ENCODE measurements at regions not wholly inside any gene's neighbourhood (a gene's known extent, or its start where the extent isn't known, plus 50 kb on each side); places are given as distances from the start of the nearest gene placed in this dataset.
"Not testable (repeated sequence)": the region's sequence is repeated elsewhere in the genome, so short reads cannot be mapped to it uniquely, and the experiment has no call there.

DNA sequence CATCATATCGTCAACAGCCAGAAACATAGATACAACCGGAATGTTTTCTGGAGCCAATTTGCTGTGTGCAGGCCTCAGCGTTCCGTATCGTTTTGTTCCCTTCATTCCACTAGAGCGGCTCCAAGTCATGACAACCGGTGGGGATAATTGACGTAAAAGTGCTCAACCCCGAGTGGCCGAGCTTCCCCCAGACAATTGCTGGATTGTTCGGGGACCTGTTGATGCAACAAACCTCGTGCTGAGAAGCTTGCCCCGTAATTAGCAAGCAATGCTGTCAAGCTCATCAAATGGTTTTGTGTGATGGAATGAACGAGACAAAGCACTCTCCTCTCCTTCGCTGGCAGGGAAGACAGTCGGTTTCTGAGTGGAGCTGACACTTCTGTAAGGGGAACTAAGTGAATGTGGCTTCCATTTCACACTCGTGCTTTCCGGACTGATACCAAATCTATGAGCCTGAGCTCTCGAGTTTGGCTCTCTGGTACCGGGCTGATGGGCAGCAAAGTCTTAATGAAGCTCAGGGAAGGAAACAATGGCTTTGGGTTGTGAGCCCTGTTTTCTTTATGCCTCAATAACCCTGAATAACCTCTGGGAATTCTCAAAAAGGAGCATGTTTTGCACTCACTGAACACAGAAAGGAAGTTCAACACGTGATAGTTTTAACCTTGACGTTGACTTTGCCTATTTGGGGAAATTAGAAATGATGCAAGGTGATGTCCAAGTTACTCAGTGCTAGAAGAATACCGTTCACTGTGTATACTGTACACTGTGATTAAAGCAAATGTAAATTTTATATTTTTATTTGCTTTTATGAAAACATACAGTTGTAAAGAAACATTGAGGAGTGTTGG, 220.5 kb downstream of the BAMBI start:
- FAIRE-seq (no peak), DNase-seq (ENCODE audit: insufficient read length, low spot score) (no peak)
- TF ChIP-seq POLR2A (IDR thresholded peaks at IDR 0.05; ENCODE audit: low read depth, low read length), result no peak

- FAIRE-seq (no peak), DNase-seq (ENCODE audit: insufficient read length, low spot score) (no peak)
- no peak for TF ChIP-seq POLR2A (IDR thresholded peaks at IDR 0.05; ENCODE audit: low read depth, low read length)
Observed at GRCh38 chr10:28902215-28902614, 224.9 kb downstream of the BAMBI start.

DNA sequence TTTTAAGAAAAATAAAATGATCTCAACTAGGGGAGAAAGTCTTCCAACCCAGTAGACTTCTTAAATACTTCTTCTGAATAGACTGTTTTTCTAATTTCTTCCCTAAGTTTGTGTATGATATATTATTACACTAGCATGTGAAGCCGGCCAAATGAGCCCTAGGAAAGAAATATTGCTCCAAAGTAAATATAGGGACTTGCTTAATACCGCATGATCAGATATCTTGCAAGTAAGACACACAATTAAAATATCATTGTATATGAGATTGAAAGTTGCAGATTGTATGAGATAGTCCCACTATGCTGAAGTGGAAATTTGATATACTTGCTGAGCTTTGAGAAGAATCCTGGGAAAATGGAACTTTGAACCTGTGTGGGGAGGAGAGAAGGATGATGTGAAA, 225.7 kb downstream of the BAMBI start:
- DNase-seq (ENCODE audit: insufficient read length, low spot score) (no peak), FAIRE-seq (no peak)
- TF ChIP-seq POLR2A (IDR thresholded peaks at IDR 0.05; ENCODE audit: low read depth, low read length), result no peak

- DNase-seq (ENCODE audit: insufficient read length, low spot score) (no peak), FAIRE-seq (no peak)
- TF ChIP-seq POLR2A (IDR thresholded peaks at IDR 0.05; ENCODE audit: low read depth, low read length), result no peak
Observed at GRCh38 chr10:28903736-28904135, 226.4 kb downstream of the BAMBI start.

DNA sequence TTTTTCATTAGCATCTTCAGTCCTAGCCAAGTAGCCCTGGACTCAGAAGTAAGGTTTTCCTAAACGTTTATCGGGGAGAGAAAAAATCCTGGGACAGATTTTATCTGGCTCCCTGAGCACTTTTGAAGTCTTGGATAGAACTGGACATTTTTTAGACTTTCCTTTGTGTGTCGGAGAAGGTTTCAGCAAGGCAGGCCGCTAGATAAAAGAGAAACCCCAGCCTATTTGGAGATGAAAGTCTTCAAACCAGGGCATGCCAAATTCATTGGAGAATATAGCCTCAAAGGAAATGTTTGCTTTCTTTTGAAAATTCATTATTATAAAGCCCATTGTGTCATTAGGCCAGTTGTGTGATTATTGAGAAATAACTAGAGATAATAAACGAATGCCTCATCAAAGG, 228.1 kb downstream of the BAMBI start:
- FAIRE-seq (no peak), DNase-seq (ENCODE audit: insufficient read length, low spot score) (no peak)
- TF ChIP-seq POLR2A (IDR thresholded peaks at IDR 0.05; ENCODE audit: low read depth, low read length), result no peak

GRCh38 chr10:28906011-28906411, 228.7 kb downstream of the BAMBI start:
- FAIRE-seq, result no peak
- DNase-seq (ENCODE audit: insufficient read length, low spot score), result no peak
- no peak for TF ChIP-seq POLR2A (IDR thresholded peaks at IDR 0.05; ENCODE audit: low read depth, low read length)

- TF ChIP-seq POLR2A (IDR thresholded peaks at IDR 0.05; ENCODE audit: low read depth, low read length), result no peak
- DNase-seq (ENCODE audit: insufficient read length, low spot score) (no peak), FAIRE-seq (no peak)
Observed at GRCh38 chr10:28906415-28906814, 229.1 kb downstream of the BAMBI start.

DNA sequence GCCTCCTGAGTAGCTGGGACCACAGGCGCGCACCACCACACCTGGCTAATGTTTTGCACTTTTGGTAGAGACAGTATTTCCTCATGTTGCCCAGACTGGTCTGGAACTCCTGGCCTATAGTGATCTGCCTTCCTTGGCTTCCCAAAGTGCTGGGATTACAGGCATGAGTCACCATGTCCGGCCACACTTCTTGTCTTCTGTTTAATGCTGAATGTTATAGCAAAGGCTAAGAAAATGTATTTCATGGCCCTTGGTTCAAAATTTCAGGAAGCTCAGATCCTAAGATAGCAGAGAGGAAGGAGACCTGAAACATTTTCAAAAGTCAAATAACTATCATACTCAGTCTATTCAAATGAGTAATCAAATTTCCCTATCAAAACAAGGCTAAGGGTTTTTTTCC, 229.6 kb downstream of the BAMBI start:
- DNase-seq (ENCODE audit: insufficient read length, low spot score) (no peak), FAIRE-seq (peak; percentile 68)
- no peak for TF ChIP-seq POLR2A (IDR thresholded peaks at IDR 0.05; ENCODE audit: low read depth, low read length)

GRCh38 chr10:28909875-28910274, 232.6 kb downstream of the BAMBI start:
- no peak for FAIRE-seq

DNA sequence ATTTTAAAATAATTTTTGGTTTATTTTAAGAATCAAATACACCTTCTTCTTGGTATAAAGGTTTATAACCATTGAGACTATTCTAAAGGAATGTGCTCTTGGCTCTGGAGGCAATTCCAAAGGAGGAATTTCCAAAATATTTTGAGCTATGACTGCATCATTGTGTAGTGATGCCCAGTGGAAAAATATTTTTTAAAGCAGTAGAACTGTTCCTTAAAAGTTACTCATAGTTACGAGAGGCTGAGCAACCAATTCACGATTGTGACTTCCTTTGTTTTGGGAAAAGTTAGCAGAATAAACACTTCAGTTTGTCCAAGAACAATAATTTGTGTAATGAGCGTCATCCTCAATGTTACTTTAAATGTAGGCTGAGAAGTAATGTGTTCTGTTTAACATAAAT, 233.6 kb downstream of the BAMBI start:
- no peak for DNase-seq (ENCODE audit: insufficient read length, low spot score)
- FAIRE-seq, result no peak
- no peak for TF ChIP-seq POLR2A (IDR thresholded peaks at IDR 0.05; ENCODE audit: low read depth, low read length)

More at GRCh38 chr10:28909875-28910274, 232.6 kb downstream of the BAMBI start:
- no peak for TF ChIP-seq POLR2A (IDR thresholded peaks at IDR 0.05; ENCODE audit: low read depth, low read length)
- no peak for DNase-seq (ENCODE audit: insufficient read length, low spot score)

DNA sequence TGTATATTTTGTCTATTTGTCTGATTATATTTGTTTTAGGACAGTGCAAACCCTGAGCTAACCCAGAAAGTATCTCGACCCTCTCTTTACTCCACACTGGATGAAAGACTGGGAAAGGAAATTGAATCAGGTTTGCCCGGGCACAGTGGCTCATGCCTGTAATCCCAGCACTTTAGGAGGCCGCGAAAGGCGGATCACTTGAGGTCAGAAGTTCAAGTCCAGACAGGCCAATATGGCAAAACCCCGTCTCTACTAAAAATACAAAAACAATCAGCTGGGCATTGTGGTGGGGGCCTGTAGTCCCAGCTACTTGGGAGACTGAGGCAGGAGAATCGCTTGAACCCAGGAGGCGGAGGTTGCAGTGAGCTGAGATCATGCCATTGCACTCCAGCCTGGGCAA, 234.2 kb downstream of the BAMBI start:
- not testable (repeated sequence) for DNase-seq (ENCODE audit: insufficient read length, low spot score); FAIRE-seq

DNA sequence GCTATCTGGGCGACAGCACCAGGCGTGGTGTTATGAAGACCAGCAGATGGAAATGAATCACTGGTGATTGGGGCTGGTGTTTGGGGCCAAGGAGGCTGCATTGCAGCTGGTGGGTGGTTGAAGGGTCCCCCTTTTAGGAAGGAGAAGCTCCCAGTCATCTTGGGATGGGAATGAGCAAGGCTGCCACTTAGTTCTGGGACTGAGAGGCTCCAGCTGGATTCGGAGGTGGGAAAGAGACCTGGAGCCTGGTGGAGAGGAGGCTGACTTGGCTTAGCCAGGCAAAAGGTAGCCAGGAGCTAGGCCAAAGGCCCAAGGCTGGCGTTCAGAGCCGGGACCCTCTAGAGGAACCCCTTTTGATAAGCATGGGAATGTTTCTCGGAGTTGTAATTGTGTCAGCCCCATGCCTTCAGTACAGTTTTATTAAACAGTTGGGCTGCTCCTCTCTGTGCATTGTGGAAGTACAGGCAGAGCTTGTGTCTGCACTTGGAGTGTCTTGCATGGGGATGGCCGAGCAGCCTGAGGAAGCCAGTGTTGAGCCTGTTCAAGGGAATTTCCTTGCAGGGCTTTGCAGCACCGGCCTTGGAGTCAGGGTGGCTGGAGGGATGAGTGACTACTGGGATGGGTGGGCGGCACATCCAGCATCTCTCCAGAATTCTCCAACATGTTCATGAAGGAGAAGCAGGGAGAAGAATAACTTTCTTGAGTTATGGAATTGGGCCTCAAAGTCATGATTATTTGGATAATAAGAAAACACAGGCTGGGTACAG, 234.9 kb downstream of the BAMBI start:
- TF ChIP-seq POLR2A (IDR thresholded peaks at IDR 0.05; ENCODE audit: low read depth, low read length), result no peak
- no peak for FAIRE-seq
- no peak for DNase-seq (ENCODE audit: insufficient read length, low spot score)

DNA sequence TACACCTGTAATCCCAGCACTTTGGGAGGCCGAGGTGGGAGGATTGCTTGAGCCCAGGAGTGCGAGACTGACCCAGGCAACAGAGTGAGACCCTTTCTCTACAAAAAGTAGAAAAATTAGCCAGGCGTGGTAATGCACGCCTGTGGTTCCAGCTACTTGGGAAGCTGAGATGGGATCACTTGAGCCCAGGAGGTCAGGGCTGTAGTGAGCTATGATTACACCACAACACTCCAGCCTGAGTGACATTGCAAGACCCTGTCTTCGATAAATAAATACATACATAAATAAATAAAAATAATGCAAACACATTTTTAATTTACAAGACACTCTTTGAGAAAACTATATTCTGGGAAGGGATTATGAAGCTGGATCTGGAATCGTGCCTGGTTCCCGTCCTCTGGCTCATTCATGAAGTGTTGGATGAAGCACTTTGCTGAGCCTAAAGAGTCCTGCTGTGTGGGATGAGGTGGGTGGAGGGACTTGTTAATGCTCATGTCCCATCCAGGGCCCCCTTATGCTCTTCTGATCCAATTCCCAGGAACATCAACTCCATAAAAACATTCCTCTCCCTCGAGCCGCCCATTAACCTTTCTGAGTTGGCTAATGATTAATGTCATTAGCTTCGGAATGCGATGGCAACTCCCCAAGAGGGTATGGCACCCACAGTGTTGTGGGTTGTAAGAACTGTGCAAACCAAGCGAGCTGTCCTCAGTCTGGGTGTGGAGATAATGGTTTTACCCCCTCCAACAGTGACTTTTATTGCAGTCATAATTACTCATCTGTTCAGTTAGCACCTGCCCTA, 236.3 kb downstream of the BAMBI start:
- DNase-seq (ENCODE audit: insufficient read length, low spot score) (no peak), FAIRE-seq (no peak)
- no peak for TF ChIP-seq POLR2A (IDR thresholded peaks at IDR 0.05; ENCODE audit: low read depth, low read length)

DNA sequence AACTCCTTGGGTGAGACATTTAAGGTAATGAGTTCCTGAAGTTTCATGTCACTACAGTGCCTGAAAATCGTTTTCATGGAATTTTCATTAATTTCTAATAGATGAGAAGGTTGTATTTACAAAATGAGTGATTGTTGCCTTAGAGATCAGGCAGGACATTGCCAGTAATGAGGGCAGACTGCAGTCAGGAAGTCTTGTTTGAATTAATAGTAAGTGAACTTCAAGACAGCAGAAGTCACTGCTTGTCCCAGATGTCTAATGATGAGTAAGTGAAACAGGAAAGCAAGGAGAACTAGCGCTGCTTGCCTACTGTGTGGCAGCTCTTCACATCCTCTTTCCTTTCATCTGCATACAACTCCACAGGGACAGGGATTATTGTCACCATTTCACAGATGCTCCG, 237.4 kb downstream of the BAMBI start:
- TF ChIP-seq POLR2A (IDR thresholded peaks at IDR 0.05; ENCODE audit: low read depth, low read length), result no peak
- DNase-seq (ENCODE audit: insufficient read length, low spot score) (no peak), FAIRE-seq (no peak)

Data from H54 (cell line).